ENCODE measurements at regions not wholly inside any gene's neighbourhood (a gene's known extent, or its start where the extent isn't known, plus 50 kb on each side); places are given as distances from the start of the nearest gene placed in this dataset.

DNA sequence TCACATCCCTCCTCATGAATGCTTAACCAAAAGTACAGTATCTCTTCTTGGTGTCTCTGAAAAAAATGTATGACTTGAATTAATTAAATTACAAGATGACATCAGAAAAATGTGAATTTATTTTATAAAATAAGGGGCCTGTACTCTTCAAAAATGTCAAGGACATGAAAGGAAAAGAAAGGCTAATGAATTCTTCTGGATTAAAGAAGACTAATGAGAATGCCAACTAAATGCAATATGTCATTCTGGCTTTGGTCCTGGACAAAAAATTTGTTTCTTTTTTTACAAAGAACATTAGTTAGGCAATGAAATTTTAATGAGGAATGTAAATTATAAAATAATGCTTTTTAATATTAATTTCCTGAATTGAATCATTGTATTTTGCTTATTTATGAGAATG is 1125.7 kb downstream of the DNAJB9 start:
- TF ChIP-seq, protein P1, sequence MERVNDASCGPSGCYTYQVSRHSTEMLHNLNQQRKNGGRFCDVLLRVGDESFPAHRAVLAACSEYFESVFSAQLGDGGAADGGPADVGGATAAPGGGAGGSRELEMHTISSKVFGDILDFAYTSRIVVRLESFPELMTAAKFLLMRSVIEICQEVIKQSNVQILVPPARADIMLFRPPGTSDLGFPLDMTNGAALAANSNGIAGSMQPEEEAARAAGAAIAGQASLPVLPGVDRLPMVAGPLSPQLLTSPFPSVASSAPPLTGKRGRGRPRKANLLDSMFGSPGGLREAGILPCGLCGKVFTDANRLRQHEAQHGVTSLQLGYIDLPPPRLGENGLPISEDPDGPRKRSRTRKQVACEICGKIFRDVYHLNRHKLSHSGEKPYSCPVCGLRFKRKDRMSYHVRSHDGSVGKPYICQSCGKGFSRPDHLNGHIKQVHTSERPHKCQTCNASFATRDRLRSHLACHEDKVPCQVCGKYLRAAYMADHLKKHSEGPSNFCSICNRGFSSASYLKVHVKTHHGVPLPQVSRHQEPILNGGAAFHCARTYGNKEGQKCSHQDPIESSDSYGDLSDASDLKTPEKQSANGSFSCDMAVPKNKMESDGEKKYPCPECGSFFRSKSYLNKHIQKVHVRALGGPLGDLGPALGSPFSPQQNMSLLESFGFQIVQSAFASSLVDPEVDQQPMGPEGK (tag by site-specific recombination; IDR thresholded peaks at IDR 0.05): no peak
- TF ChIP-seq ZNF664 (tag by site-specific recombination; IDR thresholded peaks at IDR 0.05) (no peak), ZBTB20 (tag by site-specific recombination; IDR thresholded peaks at IDR 0.05) (no peak), PRDM1 (tag by site-specific recombination; IDR thresholded peaks at IDR 0.05) (no peak), ZNF121 (tag by site-specific recombination; IDR thresholded peaks at IDR 0.05) (no peak), ZFP3 (tag by site-specific recombination; IDR thresholded peaks at IDR 0.05; ENCODE audit: low read depth) (no peak), YY2 (tag by site-specific recombination; IDR thresholded peaks at IDR 0.05) (no peak), ZNF24 (tag by site-specific recombination; IDR thresholded peaks at IDR 0.05) (no peak), ZNF366 (tag by site-specific recombination; conservative IDR thresholded peaks at IDR 0.05) (no peak), ZNF707 (tag by site-specific recombination; IDR thresholded peaks at IDR 0.05) (no peak), GLI2 (tag by site-specific recombination; IDR thresholded peaks at IDR 0.05; ENCODE audit: borderline replicate concordance, low read depth) (no peak)
- TF ChIP-seq, protein P2, sequence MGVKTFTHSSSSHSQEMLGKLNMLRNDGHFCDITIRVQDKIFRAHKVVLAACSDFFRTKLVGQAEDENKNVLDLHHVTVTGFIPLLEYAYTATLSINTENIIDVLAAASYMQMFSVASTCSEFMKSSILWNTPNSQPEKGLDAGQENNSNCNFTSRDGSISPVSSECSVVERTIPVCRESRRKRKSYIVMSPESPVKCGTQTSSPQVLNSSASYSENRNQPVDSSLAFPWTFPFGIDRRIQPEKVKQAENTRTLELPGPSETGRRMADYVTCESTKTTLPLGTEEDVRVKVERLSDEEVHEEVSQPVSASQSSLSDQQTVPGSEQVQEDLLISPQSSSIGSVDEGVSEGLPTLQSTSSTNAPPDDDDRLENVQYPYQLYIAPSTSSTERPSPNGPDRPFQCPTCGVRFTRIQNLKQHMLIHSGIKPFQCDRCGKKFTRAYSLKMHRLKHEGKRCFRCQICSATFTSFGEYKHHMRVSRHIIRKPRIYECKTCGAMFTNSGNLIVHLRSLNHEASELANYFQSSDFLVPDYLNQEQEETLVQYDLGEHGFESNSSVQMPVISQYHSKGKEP (tag by site-specific recombination; IDR thresholded peaks at IDR 0.05): no peak
- TF ChIP-seq, protein P3, sequence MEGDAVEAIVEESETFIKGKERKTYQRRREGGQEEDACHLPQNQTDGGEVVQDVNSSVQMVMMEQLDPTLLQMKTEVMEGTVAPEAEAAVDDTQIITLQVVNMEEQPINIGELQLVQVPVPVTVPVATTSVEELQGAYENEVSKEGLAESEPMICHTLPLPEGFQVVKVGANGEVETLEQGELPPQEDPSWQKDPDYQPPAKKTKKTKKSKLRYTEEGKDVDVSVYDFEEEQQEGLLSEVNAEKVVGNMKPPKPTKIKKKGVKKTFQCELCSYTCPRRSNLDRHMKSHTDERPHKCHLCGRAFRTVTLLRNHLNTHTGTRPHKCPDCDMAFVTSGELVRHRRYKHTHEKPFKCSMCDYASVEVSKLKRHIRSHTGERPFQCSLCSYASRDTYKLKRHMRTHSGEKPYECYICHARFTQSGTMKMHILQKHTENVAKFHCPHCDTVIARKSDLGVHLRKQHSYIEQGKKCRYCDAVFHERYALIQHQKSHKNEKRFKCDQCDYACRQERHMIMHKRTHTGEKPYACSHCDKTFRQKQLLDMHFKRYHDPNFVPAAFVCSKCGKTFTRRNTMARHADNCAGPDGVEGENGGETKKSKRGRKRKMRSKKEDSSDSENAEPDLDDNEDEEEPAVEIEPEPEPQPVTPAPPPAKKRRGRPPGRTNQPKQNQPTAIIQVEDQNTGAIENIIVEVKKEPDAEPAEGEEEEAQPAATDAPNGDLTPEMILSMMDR (tag by site-specific recombination; IDR thresholded peaks at IDR 0.05): no peak
- TF ChIP-seq, protein P4, sequence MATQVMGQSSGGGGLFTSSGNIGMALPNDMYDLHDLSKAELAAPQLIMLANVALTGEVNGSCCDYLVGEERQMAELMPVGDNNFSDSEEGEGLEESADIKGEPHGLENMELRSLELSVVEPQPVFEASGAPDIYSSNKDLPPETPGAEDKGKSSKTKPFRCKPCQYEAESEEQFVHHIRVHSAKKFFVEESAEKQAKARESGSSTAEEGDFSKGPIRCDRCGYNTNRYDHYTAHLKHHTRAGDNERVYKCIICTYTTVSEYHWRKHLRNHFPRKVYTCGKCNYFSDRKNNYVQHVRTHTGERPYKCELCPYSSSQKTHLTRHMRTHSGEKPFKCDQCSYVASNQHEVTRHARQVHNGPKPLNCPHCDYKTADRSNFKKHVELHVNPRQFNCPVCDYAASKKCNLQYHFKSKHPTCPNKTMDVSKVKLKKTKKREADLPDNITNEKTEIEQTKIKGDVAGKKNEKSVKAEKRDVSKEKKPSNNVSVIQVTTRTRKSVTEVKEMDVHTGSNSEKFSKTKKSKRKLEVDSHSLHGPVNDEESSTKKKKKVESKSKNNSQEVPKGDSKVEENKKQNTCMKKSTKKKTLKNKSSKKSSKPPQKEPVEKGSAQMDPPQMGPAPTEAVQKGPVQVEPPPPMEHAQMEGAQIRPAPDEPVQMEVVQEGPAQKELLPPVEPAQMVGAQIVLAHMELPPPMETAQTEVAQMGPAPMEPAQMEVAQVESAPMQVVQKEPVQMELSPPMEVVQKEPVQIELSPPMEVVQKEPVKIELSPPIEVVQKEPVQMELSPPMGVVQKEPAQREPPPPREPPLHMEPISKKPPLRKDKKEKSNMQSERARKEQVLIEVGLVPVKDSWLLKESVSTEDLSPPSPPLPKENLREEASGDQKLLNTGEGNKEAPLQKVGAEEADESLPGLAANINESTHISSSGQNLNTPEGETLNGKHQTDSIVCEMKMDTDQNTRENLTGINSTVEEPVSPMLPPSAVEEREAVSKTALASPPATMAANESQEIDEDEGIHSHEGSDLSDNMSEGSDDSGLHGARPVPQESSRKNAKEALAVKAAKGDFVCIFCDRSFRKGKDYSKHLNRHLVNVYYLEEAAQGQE (tag by site-specific recombination; IDR thresholded peaks at IDR 0.05): no peak
